ENCODE measurements at regions not wholly inside any gene's neighbourhood (a gene's known extent, or its start where the extent isn't known, plus 50 kb on each side); places are given as distances from the start of the nearest gene placed in this dataset.

GRCh38 chr12:105482951-105483350, 152.5 kb downstream of the C12orf75 start:
- no peak for TF ChIP-seq POLR2A (IDR thresholded peaks at IDR 0.05; ENCODE audit: low read depth, low read length)
- TF ChIP-seq, protein P1, sequence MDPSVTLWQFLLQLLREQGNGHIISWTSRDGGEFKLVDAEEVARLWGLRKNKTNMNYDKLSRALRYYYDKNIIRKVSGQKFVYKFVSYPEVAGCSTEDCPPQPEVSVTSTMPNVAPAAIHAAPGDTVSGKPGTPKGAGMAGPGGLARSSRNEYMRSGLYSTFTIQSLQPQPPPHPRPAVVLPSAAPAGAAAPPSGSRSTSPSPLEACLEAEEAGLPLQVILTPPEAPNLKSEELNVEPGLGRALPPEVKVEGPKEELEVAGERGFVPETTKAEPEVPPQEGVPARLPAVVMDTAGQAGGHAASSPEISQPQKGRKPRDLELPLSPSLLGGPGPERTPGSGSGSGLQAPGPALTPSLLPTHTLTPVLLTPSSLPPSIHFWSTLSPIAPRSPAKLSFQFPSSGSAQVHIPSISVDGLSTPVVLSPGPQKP (IDR thresholded peaks at IDR 0.05; ENCODE audit: low read depth, low read length) = no peak
- TF ChIP-seq YY1 (IDR thresholded peaks at IDR 0.05; ENCODE audit: low read depth, low read length) = no peak
- no peak for TF ChIP-seq NFYA (IDR thresholded peaks at IDR 0.05; ENCODE audit: borderline replicate concordance, low read depth, low read length)
- no peak for TF ChIP-seq CTCF (IDR thresholded peaks at IDR 0.05 in 2 of 3, conservative IDR thresholded peaks at IDR 0.05 in 1 of 3; ENCODE audit: control insufficient read depth in 2 of 3, extremely low read depth in 1 of 3, insufficient read depth in 1 of 3, low read depth in 3 of 3, low read length in 3 of 3)
- no peak for TF ChIP-seq HDAC6 (IDR thresholded peaks at IDR 0.05; ENCODE audit: unreplicated experiment)
- no peak for TF ChIP-seq MTA3 (IDR thresholded peaks at IDR 0.05; ENCODE audit: borderline replicate concordance, low read length)
- no peak for TF ChIP-seq PAX8 (IDR thresholded peaks at IDR 0.05)
- no peak for TF ChIP-seq SIX5 (IDR thresholded peaks at IDR 0.05; ENCODE audit: low read depth, low read length, severe bottlenecking)
- no peak for TF ChIP-seq PKNOX1 (IDR thresholded peaks at IDR 0.05)
- TF ChIP-seq POLR2AphosphoS5 (IDR thresholded peaks at IDR 0.05; ENCODE audit: low read length) = no peak
- no peak for TF ChIP-seq FOS (IDR thresholded peaks at IDR 0.05; ENCODE audit: borderline replicate concordance, extremely low read depth, insufficient read length)
- TF ChIP-seq CREM (IDR thresholded peaks at IDR 0.05; ENCODE audit: low read depth) = no peak
- no peak for TF ChIP-seq TAF1 (IDR thresholded peaks at IDR 0.05; ENCODE audit: borderline replicate concordance, low read depth, low read length)
